GM04504 (cell line): ENCODE measurements at regions not wholly inside any gene's neighbourhood (a gene's known extent, or its start where the extent isn't known, plus 50 kb on each side); places are given as distances from the start of the nearest gene placed in this dataset.
"Not testable (repeated sequence)": the region's sequence is repeated elsewhere in the genome, so short reads cannot be mapped to it uniquely, and the experiment has no call there.

ENCODE experiments used
- DNase-seq: peaks from one replicate; pipeline ENCODE4 v3.0.0-alpha.2; 2012; ENCODE audit warnings: low read depth

DNA sequence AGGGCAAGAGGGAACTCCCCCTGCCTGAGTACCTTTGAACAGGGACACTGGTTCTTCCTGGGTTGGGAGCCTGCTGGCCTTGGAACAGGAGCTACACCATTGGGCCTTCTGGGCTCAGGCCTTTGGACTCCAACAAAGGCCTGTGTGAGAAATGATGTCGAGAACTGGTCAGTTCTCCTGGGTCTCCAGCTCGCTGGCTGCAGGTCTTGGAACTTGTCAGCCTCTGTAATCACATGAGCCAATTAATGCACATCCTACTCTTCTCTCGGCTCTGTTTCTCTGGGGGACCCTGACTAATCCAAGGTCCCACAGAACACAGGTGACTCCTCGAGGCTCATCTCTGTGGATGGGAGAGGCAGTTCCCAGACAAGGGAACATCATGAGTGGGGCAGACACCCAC, 104.7 kb upstream of the PLGLB2 start:
- DNase-seq = not testable (repeated sequence)

DNA sequence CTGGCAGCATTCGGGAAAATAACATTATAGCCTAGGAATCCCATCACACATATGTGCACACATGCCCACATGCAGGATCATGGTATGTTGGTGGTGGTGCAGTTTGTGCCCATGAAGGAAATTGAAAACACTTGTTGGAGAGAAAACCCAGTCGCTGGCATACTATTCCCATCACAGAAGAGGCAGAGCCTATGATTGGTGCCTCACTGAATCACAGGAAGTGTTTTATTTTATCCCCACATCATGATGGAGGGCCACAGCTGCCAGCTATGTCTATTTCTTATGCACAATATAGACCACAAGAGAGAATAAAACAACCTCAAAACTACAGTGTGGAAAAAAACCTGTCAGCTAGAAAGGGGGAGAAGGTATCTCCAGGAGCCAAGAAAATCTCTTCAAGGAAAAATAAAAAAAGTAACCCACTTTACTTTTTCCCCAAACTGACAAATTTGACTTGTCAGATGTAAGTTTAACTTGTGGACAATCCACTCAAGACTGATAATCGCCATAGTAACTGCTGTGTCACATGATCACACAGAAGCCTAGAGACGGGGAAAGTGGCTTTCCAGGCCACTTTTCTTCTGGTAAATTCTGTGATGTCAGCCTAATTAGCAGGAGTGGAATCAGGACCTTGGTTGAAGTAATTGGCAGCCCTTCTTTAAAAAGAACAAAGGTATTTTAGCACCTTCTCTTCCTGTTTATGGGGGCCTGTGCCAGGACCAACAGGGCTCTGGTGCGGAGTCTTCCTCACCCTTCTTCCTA, 100.0 kb upstream of the PLGLB2 start:
- DNase-seq = not testable (repeated sequence)

DNA sequence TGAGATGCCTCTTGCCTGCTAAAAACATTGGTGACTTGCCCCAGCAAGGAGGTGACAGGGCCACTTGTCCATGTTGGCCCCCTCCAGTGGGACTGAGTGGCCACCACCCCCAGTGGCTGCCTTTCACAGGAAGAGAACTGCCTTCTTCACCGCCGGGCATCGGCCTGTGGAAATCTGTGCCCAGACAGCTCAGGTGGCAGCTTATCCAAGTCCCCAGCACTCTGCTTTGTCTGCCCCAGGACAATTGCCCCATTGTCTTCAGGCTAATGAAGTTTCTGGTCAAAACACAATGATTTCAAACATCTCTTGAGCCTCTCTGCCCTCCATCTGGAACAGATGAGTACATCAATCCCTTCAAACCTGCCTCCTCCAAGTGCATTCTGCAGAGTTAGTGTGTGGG, 99.1 kb upstream of the PLGLB2 start:
- DNase-seq = not testable (repeated sequence)

DNA sequence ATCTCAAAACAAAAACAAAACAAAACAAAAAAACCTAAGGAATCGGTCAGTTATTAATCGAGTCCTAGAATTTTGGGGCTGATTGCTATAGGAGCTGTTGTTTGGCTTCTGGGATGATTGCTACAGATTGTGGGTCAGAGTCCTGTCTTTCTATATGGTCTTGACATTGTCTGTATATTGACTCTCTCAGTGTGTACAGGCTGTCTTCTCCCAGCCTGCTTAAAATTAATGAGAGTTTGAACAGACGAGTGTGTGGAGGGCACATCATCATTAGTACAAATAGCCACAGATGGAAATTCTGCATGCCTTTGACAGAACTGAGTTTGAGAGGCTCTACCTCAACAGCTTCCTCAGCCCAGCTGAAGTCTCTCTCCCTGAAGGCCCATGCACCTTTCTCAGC, 98.0 kb upstream of the PLGLB2 start:
- not testable (repeated sequence) for DNase-seq

DNA sequence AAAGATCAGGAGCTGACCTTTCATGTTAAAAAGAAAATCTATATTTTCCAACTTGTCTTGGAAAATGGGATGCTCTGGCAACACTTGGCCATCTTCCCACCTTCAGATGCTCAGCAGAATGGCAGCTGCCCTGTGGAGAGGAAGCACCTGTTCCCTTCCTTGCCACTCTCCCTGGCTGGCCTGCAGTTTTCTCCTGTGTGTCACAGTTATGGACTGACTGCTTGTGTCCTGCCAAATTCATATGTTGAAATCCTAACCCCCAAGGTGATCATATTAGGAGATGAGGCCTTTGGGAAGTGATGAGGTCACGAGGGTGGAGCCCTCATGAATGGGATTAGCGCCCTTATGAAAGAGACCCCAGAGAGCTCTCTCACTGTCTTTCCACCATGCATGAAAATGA, 97.0 kb upstream of the PLGLB2 start:
- DNase-seq = not testable (repeated sequence)

DNA sequence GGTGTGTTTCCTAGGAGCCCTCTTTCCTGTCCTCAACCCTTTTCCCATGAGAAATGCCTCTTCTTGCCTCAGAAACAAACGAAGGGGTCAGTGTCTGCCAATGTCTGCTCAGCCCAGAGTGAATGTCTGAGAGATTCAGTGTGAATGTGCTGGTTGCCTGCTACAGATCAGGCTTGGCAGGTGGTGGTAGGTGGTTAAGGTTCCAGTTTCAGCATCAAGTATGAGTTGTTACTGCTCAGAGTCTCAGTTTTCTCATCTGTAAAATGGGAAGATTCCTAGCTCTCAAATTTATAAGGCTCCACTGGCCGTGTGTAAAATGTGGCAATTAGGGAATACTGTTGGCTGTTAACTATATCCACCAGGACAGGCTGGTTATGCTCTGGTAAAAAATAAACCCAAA, 96.3 kb upstream of the PLGLB2 start:
- DNase-seq = not testable (repeated sequence)

DNA sequence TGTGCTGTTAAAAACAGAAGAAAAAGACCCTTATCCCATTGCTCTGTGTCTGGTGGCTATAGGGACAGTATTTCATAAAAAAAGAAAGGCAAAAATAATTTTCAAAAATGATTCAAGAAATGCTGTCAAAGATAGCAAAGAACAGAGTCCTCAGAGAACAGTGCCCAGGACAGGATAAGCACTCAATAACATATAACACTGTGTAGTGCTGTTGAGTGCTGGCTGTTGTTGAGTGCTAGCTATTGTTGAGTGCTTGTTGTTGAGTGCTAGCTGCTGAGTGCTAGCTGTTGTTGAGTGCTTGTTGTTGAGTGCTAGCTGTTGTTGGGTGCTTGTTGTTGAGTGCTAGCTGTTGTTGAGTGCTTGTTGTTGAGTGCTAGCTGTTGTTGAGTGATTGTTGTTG, 94.5 kb upstream of the PLGLB2 start:
- not testable (repeated sequence) for DNase-seq

DNA sequence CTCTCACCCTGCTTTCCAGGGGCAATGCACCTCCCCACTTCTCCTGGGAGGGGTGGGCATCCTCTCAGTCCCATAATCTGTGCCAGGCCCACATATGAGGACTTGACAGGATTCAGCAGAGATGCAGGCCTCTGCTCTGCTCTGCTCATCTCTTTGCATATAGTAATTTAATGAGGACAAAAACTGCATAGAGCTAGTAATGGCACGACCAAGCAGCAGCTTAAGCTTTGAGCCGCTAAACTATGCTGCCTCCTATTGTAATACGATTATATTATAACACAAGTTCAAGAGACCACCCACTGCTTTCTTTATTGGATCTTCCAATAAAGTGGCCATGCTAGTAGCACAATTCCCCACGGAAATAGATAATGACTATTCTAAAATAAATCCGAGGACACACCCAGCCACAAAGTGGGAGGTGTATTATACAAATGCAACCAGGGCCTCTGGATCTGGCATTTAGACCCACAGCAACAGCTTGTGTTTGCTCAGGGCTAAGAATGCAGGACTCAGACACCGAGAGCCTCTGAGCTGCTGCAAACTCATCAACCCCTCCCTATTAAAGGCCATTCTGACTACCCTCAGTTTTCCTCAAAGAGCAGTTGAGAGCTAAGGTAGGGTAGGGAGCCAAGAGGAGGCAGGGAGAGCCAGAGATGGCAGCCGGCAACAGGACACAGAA, 93.6 kb upstream of the PLGLB2 start:
- DNase-seq = not testable (repeated sequence)

DNA sequence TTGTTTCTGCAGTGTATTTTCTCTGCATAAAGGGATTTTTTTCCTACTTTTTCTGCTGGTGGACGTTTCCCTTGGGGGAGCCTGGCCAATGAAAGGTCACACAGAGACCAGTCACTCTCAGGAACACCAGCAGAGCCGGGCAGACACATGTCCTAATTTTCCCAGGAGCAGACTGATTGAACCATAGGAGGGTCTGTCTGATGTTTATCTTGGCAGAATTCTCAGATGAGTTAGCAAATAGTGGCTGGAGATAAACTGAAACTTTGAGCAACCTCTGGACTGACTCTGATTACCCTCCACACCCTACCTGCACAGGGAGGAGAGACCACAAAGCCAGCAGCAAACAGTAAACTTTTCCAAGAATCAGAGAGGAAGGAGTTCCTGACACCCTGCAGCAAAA, 90.0 kb upstream of the PLGLB2 start:
- not testable (repeated sequence) for DNase-seq

DNA sequence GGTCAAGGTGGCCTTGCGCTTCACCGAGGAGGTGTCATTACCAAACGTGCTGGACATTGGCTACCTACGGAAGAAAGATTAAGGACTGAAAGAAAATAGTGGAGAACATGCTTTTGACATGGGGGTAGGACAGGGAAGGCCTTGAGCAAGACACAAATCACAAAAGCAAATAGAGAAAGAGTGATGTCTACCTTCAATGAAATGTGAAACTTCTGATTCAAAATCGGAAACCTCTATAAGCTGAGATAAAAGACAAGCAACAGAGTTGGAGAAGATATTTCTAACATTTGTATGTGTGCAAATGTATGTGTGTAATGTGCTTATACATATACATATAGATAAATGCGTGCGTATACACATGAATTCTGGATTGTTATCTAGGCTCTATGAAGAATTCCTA, 89.5 kb upstream of the PLGLB2 start:
- not testable (repeated sequence) for DNase-seq

DNA sequence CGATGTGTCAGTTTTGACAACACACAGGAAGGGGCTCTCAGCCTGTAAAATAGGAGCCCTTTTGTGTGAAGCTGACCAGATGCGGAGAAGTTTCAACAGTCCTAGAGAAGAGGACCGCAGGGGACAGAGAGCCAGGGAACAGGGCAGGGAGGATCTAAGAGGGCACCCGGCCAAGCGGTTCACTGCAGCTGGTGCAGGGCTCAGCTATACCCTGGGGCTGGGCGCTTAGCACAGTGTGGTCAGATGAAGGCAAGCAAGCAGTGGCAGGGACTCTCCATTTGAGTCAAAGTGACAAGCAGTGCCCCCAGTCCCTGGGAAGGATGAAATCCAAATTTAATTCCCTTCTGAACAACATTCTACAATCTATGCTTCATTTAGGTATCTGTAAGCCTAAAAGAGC, 88.9 kb upstream of the PLGLB2 start:
- DNase-seq = not testable (repeated sequence)

DNA sequence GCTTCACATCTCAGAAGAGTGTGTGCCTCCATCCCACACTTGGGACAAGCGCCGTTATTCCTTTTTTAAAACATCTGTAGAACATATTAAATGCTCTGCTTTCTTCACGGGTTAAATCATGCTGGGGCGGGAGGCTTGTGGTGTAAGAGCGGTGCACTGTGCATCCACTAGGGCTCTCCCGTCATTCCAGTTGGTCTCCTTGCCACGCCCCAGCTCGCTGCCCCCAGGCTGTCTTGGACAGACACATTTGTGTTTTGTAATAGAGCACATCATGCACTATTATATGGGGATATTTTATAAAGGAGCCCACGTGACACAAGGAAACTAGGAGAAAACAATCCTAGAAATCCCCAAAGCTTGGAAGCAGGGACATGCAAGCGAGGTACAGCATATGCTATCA, 87.7 kb upstream of the PLGLB2 start:
- not testable (repeated sequence) for DNase-seq

DNA sequence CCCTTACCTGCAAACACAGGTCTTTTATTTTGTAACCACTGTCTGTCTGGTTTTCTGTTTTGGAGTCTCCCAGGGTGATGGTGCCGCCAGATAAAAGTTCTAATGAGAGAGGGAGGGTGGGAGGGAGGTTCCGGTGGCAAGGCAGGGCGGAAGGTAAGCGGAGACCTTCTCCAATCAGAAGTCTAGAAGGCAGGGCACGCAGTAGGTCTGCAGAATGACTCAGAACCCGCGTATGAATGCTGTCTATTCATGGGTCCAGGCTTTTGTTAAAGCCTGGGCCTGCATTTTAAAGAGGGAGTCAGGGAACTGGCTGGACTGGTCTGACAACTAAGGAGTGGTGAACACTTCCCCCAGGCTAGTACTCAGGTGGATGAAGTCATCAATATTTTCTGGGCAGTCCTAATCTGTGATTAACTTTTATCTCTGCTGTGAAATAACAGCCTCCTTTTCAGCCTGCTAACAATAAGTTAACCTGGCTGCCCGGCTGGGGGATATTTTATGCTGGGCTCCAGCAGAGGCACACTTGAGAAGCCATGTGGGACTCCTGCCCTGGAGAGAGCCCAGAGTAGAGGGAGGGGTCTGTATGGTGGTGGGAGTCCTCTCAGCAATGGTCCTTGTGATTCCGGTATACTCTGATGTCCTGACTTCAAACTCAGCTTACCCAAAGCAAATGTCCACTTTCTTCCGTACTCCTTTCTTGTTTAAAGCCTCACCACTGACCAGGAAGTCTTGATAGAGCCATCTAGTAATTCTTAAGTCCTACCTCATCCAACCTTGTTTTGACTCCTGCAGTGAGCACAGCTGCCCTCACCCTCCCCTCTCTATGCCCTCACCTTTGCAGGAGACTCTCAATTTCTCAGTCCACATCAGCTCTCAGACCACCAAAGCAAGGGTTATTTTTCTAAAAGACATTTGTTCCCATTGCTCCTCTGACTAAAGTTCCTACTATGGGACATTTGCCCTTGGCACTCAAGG, 85.3 kb upstream of the PLGLB2 start:
- not testable (repeated sequence) for DNase-seq

DNA sequence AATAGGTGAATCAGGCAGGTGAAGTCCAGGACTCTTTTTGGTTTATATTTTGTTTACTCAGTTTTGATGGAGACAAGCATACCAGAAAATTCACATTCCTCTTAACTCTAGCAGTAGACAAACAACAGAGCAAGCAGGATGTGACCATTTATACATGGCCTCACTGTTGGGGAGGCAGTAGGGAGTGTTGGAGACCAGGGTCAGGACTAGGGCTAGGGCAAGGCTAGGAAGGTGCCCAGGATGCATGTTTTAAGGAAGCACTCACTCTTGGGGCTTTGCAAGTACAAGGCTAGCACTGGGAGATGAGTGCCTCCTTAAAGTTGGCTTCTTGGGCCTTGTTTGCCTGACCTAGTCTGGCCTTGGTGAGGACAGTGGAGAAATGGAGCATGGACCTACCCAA, 84.5 kb upstream of the PLGLB2 start:
- not testable (repeated sequence) for DNase-seq

DNA sequence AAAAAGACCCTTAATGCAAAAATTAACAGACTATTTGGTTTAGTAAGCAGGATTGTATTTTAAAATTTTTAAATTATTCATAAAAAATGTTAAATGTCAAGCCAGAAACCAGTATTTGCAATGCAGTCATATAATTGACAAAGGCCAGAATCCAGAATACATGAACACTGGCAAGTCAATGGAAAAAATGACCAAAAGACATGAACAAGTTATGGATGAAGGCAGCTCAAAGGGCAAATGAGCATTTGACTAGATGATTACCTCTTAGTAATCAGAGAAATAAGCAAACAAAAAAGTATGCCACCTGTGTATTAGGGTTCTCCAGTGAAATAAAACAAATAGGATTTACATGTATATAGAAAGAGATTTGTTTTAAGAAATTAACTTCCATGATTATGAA, 80.9 kb upstream of the PLGLB2 start:
- not testable (repeated sequence) for DNase-seq

DNA sequence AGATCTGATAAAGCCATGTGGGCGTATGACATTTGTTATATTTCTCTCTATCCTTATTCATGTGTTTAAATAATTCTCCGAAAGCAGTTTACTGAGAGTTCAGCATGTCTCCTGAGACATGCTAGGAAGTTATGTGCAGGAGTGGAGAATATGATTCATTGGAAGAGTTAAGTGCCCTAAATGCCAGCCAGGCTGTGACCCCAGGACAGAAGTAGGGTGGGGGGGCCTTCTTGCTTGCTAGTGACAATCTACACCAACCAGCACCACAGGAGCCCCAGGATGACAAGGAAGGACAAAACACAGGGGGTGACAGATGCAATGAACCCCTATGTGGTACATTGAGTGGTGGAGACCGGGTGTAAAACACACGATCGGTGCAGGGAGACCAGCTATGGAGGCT, 79.5 kb upstream of the PLGLB2 start:
- DNase-seq = not testable (repeated sequence)

DNA sequence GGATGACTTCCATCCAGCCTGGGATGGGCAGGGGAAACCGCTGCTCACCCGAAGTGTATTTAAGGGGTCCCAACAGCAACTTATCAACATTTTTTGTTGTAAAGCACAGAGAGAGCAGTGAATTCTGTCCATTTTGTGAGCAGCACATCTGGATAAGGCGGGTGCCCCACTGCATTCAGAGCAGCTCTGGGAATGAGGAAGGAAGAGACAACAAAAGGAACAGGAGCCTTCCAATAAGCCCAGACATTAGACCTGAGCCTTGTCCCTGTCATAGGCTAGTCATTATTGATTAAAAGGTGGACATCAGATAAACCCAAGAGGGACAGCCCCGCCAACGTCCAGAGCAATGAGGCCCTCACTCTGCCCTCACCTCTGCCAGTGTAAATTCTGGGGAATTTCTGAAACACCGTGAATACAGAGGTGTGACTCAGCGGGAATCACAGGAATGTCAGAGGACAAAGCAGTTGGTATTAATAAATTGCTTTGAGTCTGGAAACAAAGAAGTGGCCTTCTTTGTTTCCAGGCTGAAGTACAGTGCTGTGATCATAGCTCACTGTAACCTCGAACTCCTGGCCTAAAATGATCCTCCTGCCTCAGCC, 78.2 kb upstream of the PLGLB2 start:
- not testable (repeated sequence) for DNase-seq

DNA sequence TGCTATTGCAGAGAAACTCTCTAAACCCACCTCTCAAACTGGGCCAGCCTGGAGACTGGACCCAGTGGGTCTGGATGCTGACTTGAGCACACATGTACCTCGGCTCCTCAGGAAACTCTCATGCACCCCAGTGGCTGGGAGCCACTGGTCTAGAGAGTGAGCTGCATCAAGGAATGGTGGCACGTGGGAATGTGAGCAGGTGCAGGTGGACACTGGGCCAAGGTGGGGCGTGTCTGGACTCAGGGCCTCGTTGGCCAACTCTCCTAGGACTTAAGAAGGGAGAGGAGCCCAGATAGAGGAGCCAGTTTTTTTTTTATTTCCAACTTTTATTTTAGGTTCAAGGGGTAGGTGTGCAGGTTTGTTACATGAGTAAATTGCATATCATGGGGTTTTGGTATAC, 75.5 kb upstream of the PLGLB2 start:
- DNase-seq = not testable (repeated sequence)

DNA sequence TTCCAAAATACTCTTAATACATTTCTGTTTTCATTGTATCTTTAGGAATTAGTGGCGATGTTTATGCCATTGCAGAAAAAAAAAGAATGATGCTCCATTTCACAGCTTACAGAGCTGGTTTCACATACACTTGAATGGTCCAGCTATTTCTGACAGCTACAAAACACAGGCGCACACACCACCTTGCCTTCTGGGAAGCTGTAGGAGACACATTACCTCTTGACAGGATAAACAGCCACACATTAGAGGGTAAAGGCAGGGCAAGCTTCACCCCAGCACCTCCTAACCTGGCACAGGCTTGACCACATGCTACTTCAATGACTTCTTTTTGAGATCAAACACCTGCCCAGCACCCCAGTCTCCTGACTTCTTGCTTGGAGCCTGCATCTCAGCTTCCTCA, 73.2 kb upstream of the PLGLB2 start:
- DNase-seq = not testable (repeated sequence)

DNA sequence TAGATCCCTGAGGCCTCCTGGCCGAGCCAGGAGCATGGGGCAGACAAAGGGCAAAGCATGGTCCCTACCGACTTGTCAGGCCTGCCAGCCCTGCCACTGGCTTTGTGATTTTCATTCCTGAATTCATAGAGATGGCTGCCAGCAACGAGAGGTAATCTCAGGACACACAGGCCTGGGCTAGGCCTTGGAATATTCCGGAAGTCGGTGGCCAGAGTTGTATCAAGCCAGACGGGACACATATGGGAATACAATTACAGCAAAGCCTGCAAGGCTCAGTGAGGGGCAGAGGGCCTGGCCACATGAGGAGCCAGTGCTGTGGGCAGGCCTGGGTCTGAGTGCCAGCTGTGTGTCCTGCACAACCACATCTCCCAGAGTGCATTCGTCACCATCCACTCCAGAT, 72.4 kb upstream of the PLGLB2 start:
- not testable (repeated sequence) for DNase-seq

DNA sequence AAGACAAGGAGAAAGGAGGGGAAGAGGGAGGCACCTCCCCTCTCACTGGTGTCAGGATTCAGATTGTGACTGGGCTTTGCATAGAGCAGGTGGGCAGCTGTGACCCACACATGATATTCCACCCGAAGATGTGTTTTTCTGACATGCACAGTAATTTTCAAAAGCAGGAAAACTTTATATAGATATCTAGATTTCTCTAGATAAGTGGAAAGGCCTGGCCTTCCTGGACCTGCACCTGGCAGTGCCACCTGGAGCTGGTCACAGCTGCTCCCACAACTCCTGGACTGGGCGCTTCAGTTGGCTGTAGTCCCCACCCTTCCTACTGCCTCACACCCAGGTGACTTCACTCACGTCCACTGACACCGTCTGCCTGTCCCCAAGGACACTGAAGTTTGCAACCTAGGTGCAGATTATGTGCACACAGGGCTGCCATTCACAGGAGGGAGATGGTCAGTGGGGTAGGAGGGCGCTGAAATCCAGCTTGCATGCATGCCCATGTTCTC, 70.4 kb upstream of the PLGLB2 start:
- DNase-seq = not testable (repeated sequence)

DNA sequence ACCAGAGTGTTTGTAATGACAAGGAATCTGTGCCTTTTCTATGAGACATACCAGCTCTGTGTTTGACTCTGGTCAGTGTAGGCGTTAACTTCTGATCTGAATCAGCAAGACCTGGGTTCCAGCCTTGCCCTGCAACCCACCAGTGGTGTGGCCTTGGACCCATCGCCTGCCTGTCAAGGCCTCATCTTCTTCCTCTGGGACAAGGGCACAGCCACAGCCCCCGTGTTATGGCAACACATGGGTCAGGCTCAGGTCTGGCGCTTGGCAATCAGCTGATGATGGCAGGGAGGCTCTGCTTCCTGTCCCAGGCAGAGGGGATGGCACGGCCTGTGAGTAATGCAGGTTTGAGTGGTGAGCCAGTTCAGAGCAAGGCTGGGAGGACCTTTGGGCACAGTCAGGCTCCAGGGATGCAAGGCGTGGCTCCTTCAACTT, 69.1 kb upstream of the PLGLB2 start:
- not testable (repeated sequence) for DNase-seq
